ENCODE measurements at regions not wholly inside any gene's neighbourhood (a gene's known extent, or its start where the extent isn't known, plus 50 kb on each side); places are given as distances from the start of the nearest gene placed in this dataset.

- TF ChIP-seq EZH2 (IDR thresholded peaks at IDR 0.05; ENCODE audit: low read depth), result no peak
- TF ChIP-seq, protein P1, sequence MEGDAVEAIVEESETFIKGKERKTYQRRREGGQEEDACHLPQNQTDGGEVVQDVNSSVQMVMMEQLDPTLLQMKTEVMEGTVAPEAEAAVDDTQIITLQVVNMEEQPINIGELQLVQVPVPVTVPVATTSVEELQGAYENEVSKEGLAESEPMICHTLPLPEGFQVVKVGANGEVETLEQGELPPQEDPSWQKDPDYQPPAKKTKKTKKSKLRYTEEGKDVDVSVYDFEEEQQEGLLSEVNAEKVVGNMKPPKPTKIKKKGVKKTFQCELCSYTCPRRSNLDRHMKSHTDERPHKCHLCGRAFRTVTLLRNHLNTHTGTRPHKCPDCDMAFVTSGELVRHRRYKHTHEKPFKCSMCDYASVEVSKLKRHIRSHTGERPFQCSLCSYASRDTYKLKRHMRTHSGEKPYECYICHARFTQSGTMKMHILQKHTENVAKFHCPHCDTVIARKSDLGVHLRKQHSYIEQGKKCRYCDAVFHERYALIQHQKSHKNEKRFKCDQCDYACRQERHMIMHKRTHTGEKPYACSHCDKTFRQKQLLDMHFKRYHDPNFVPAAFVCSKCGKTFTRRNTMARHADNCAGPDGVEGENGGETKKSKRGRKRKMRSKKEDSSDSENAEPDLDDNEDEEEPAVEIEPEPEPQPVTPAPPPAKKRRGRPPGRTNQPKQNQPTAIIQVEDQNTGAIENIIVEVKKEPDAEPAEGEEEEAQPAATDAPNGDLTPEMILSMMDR (conservative IDR thresholded peaks at IDR 0.05), result no peak
- H3K4me2 ChIP-seq, result no peak overlapping the region
- POLR2A ChIA-PET (ENCODE audit: unreplicated experiment), result no interaction called here
- CTCF ChIA-PET, result no interaction called here
- H3K4me3 ChIP-seq, result no peak overlapping the region
- no peak overlapping the region for H3K27ac ChIP-seq
- 0 out of 2 replicates have a peak, but pooled peaks cover 9% of the 10 kb centered on the region for H3K27me3 ChIP-seq (ENCODE audit: insufficient read depth, low read depth)
- H4K20me1 ChIP-seq (ENCODE audit: insufficient read depth), result no peaks in the 10 kb centered on the region; the same call in 1 of the 2 replicates
- H3K36me3 ChIP-seq (ENCODE audit: low read depth), result no peaks in the 10 kb centered on the region
- H3K79me2 ChIP-seq (ENCODE audit: low read depth), result no peaks in the 10 kb centered on the region
- H3K9me2 ChIP-seq (ENCODE audit: insufficient read depth), result no peaks in the 10 kb centered on the region
- H3K9me3 ChIP-seq (ENCODE audit: insufficient read depth, low read depth), result no peaks in the 10 kb centered on the region
- H3K4me1 ChIP-seq (replicated peaks; ENCODE audit: insufficient read depth), result no peaks in the 10 kb centered on the region
- no peak for DNase-seq
- no peak overlapping the region for H2AFZ ChIP-seq
- no peaks in the 10 kb centered on the region for H3F3A ChIP-seq (ENCODE audit: insufficient read depth, low read depth)
- no TSS peak for BruUV-seq (replicated peaks)
- intact Hi-C loops (cut with micrococcal nuclease; ENCODE audit: unreplicated experiment), result no loop called here
Observed at GRCh38 chr5:112084149-112084548, 327.2 kb upstream of the NREP start.

- CTCF ChIA-PET, result no interaction called here
- BruUV-seq (replicated peaks), result no TSS peak
- Histone ChIP-seq H3K79me2 (ENCODE audit: low read depth) (no peaks in the 10 kb centered on the region), H3F3A (ENCODE audit: insufficient read depth, low read depth) (no peaks in the 10 kb centered on the region), H4K20me1 (ENCODE audit: insufficient read depth) (no peaks in the 10 kb centered on the region; the same call in 1 of the 2 replicates), H3K27ac (no peak overlapping the region), H3K9me2 (ENCODE audit: insufficient read depth) (no peaks in the 10 kb centered on the region), H3K4me1 (replicated peaks; ENCODE audit: insufficient read depth) (no peaks in the 10 kb centered on the region), H3K4me2 (no peak overlapping the region), H3K36me3 (ENCODE audit: low read depth) (no peaks in the 10 kb centered on the region), H3K27me3 (ENCODE audit: insufficient read depth, low read depth) (0 out of 2 replicates have a peak, but pooled peaks cover 9% of the 10 kb centered on the region), H3K9me3 (ENCODE audit: insufficient read depth, low read depth) (no peaks in the 10 kb centered on the region), H3K4me3 (no peak overlapping the region), H2AFZ (no peak overlapping the region)
- TF ChIP-seq EZH2 (IDR thresholded peaks at IDR 0.05; ENCODE audit: low read depth), result no peak
- TF ChIP-seq, protein P1 (conservative IDR thresholded peaks at IDR 0.05), result no peak
- no peak for DNase-seq
- intact Hi-C loops (cut with micrococcal nuclease; ENCODE audit: unreplicated experiment), result no loop called here
- POLR2A ChIA-PET (ENCODE audit: unreplicated experiment), result no interaction called here
Observed at GRCh38 chr5:112083623-112084022, 326.6 kb upstream of the NREP start.

- DNase-seq, result no peak
- no peaks in the 10 kb centered on the region for H3F3A ChIP-seq (ENCODE audit: insufficient read depth, low read depth)
- H3K4me3 ChIP-seq, result no peak overlapping the region
- H2AFZ ChIP-seq, result no peak overlapping the region
- H3K27me3 ChIP-seq (ENCODE audit: insufficient read depth, low read depth), result no peaks in the 10 kb centered on the region
- no peaks in the 10 kb centered on the region for H3K9me3 ChIP-seq (ENCODE audit: insufficient read depth, low read depth)
- no peaks in the 10 kb centered on the region for H3K36me3 ChIP-seq (ENCODE audit: low read depth)
- ChIA-PET POLR2A (ENCODE audit: unreplicated experiment) (no interaction called here), CTCF (no interaction called here)
- no peaks in the 10 kb centered on the region for H4K20me1 ChIP-seq (ENCODE audit: insufficient read depth)
- H3K27ac ChIP-seq, result no peak overlapping the region
- no peaks in the 10 kb centered on the region for H3K4me1 ChIP-seq (replicated peaks; ENCODE audit: insufficient read depth)
- no peak for TF ChIP-seq EZH2 (IDR thresholded peaks at IDR 0.05; ENCODE audit: low read depth)
- TF ChIP-seq, protein P1 (conservative IDR thresholded peaks at IDR 0.05), result no peak
- H3K9me2 ChIP-seq (ENCODE audit: insufficient read depth), result no peaks in the 10 kb centered on the region
- H3K4me2 ChIP-seq, result no peak overlapping the region
- no TSS peak for BruUV-seq (replicated peaks)
- no peaks in the 10 kb centered on the region for H3K79me2 ChIP-seq (ENCODE audit: low read depth)
- intact Hi-C loops (cut with micrococcal nuclease; ENCODE audit: unreplicated experiment), result no loop called here
Observed at GRCh38 chr5:112077180-112077579, 320.2 kb upstream of the NREP start.
